GM18858 (cell line): ENCODE measurements at regions not wholly inside any gene's neighbourhood (a gene's known extent, or its start where the extent isn't known, plus 50 kb on each side); places are given as distances from the start of the nearest gene placed in this dataset.

Source experiments
- ATAC-seq: cut with Tn5 transposase; IDR thresholded peaks from one replicate; pipeline ENCODE4 v1.9.1; 2021; ENCODE audit not compliant: unreplicated experiment

GRCh38 chr3:182435860-182436259 is 357.4 kb upstream of the ATP11B start:
- no peak for ATAC-seq

GRCh38 chr3:182436547-182436946 is 356.8 kb upstream of the ATP11B start:
- ATAC-seq: no peak

DNA sequence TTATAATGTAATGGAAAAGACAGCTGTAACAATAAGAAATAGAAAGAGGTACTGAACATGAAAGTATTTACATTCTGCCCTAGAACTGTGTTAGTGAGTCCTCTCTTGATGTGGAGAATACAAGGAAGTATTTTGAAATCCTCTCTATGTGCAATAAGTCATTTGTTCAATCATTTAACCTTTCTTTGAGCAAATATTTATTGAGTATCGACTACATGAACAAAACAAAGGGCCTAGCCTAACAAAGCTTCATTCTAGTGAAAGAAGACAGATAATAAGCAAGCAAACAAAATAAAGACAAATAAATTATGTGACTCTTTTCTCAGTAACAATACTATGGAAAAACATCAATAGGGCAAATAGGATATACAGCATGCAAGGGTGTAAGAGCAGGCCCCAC is 354.9 kb upstream of the ATP11B start:
- ATAC-seq: no peak

DNA sequence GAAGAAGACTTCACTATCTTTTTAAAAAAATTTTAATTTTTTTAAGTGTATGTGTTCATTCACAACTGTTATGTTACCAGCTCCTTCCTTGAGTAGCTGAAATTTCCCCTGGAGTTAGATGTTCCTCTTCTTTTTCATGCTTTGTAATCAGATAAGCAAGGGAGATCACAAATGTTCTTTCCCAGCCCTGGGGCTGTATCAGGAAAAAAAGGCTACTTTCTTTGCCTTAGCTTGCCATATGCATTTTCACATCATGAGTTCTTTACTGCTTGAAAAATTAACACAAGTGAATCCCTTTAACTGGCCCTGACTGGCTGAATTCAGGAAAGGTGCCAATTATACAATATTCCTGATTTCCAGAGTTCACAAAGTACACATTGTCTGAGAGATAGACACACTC is 353.2 kb upstream of the ATP11B start:
- ATAC-seq: no peak

DNA sequence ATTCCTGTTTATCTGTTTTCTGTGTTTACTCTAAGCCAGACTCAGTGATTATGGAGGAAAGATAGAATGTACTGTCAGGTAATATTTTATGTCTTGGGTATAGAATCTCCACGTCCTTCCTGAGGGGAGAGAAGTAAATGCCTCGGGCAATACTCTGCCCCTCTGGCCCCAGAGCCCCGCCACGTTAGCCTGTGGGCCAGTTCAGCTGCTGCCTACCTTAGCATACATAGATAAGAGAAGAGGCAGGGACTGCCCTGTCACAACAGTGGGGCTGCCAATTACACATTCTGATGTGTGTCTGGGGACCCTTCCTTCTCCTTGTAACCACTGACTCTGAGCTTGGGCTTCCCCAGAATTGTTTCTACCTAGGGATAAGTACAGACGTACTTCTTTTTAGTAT is 347.7 kb upstream of the ATP11B start:
- ATAC-seq: no peak

DNA sequence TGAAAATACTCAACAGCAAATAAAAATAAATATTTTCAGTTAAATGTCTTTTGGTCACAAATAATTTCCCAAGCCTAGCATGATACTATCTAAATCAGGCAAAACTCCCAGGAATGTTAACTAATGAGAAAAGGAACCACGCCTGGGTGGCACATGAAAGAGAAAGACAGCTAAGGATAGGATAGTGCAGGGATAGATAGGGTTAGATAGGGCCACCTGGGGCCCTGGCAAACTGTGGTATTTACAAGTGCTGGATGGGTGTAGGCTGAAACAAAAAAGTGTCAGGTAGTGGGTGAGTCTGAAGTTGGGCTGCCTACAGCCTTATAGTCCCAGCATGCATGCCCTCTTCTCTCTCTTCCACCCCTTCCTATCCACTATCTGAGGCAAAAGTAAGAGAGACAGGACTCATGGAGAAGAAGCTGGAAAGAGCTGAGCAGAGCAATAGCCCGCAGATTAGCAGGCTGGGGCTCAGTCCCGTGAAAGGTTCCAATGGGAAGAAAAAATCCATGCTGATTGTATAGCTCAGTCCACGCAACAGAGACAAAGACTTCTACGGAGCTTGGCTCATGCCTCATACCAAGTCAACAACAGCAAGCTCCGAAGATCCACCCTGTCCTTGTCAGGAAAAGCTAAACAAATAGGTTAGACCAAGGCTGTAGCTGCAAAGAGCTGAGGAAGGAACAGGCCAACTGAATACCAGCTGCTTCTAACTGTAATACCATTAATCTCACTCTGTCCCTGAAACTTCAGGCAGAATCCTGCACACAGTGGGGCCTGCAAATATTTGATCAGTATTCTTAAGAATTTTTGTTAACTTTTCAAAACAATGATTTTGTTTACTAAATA is 342.1 kb upstream of the ATP11B start:
- ATAC-seq: no peak

DNA sequence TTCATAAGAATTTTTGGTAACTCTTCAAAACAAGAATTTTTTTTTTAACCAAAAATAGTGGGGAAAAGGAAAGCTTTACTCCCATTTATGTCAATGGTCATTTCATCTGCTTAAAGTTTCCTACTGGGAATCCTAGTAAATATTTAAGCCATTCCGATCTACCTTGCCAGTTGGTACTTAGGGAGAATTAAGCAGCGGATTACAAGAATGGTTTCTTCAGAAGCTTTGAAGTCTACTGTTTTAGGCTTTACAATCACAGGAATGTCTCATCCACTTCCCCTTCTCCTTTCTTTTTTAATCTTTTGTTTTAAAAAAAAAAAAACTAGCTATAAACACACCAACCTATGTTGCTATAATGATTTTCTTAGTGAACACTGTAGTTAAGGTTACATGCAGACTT is 341.4 kb upstream of the ATP11B start:
- ATAC-seq: no peak

DNA sequence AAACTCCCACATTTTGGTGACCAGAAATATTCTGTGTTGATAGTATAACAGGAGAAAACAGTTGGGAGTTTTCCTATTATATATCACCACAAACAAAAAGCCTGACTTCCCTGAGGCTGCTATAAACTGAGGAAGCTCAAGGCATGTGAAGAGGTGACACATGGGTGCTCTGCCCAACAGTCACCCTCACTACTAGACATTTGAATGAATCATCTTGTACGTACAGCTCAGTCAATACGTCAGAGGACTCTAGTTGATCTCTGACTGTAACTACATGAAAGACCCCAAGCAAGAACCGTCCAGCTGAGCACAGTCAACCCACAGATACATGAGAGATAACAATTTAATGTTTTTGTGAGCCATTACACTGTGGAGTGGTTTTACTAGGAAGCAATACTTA is 338.3 kb upstream of the ATP11B start:
- no peak for ATAC-seq

DNA sequence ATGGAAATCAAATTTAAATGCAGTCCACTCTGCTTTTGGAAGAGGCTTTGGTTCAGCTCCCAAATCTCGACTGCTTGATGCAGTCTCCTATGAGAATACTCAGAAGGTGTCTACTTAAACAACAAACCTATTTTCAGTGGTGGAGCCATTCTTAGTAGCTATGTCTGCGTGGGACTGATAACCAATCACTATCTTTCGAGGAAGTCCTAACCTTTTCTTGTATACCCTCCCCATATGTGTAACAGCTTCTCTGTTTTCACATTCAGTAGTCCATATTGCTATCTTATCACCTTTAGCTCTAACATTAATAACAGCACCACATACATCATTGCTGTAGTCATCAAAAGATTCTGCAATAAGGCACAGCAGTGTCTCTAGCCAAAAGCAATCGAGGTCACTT is 333.0 kb upstream of the ATP11B start:
- ATAC-seq: no peak

- no peak for ATAC-seq
Observed at GRCh38 chr3:182462152-182462551, 331.2 kb upstream of the ATP11B start.

DNA sequence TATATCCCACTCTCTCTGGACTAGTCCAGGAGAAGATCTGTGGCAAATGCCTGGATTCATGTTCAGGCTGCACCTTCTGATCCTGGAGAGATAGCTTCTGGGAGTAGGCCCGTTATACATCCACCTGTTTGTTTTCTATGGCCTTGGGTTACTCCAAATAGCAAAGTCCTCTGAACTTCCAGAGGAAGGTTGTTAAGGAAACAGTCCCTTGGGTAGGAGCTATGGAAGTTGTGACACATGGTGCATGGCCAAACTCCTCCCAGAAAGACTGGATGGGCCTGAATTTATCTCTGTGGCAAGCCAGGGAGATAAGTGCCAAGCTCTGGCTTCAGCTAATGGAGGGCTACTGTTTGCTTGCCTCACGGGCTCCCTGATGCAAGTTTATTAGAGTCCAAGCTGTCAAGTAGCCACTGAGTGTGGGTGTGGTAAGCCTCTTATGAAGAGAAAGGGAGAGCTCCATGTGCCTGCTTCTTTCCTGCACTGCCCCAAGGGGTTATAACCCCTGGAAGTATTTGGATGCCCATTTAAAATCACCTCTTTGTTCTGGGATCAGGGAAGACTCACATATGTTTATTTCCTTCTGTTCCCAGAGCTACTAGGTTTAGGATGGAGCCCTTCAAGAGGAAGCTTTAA is 328.7 kb upstream of the ATP11B start:
- ATAC-seq: no peak

DNA sequence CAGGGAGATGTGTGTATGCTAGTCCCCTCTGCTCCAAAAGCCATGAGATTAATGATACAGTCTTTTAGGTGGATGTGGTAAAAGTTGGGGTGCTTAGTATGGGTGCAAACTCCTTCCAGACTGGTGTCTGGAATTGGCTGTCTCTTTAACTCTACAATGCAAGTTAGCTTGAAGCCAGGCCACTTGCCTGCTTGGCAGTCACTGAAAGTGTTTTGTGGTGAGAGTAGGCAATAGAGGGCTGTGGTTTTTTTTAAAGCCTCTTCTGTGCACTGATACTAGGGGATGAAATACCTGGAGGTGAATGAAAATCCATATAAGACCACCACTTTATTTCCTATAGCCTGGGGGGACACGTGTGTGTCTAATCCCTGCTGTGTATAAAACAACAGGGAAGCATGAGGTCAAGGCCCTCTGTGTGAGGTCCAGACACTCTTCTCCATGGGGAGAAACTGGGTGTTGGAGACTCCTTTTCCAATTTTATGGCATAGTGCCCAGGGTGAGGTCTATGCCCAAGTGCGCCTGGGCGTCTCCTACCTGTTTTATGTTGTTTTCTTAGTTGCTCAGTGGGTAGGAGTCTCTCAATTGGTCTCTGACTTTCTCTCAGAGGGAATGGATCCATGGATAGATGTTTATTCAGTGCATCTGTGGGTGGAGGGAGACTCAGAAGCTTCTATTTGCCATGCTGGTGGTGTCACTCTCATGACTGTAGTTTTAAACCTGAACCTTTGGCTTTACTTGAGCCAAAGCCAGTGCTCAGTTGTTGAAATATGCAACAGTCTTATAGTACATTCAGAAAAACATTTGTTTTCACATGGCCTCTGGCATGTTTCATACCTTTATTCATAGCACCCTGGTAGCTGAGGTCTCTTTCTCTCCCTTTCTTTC is 327.8 kb upstream of the ATP11B start:
- ATAC-seq: no peak

- no peak for ATAC-seq
Observed at GRCh38 chr3:182469086-182469485, 324.2 kb upstream of the ATP11B start.

- ATAC-seq: no peak
Observed at GRCh38 chr3:182470187-182470586, 323.1 kb upstream of the ATP11B start.

- ATAC-seq: no peak
Observed at GRCh38 chr3:182473191-182473710, 320.1 kb upstream of the ATP11B start.

DNA sequence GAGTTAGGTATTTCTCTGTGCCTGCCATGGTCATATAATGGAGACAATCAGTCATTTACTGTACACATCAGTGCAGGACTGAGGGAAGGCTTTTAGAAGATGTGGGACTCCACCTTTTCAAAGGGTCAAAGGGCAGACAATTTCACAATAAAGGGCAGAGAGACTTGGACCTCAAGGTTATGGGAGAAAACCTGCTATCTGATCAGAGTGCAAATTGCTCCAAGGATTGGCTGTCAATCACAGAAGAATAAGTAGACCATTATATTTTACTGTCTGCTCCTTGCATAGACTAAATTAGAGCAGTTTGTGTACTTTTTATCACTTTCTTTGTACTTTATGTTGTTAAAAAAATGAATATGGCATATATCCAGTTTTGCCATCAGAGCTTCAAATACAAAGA is 314.9 kb upstream of the ATP11B start:
- ATAC-seq: no peak

DNA sequence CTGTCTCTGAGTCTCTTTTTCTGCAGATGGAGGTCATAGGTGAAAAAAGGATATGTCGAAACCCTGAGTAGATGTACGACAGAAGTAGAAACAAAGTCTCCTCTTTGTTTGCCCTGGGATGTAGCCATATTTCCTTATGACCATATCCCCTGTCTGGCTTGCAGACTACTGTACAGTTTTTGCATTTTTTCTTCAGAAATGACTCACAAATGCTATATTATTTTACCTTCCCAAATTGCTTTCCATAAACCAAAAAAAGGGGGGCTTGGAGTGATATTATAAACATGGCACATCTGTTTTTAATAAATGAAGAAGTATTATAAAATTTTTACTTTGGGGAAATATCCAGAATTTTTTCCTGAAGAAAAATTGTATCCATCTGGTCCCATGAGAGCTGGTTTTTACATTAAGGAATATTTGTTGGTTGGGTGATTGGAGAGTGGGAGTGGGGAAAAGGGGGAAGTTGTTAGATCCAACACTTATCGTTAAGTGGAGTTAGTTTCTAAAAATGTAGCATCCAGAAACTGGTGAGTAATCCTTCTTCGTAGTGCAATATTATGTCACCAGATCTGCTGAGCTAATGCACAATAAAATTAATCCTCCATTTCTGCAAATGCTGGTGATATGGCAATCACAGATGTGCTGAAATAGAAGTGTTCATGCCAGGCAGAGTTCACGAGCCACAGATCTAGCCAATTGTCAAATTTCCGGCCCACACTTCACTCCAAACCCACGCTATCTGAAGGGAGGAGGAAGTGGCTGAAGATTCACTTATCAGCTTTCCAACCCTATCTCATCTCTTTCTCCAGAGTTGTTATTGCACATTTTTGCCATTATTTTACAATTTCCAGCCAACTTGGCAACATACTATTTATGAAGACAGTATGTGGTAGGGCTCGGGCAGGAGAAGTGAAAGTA is 313.6 kb upstream of the ATP11B start:
- ATAC-seq: no peak

- ATAC-seq: no peak
Observed at GRCh38 chr3:182482705-182483104, 310.6 kb upstream of the ATP11B start.

GRCh38 chr3:182484682-182485081 is 308.6 kb upstream of the ATP11B start:
- no peak for ATAC-seq

GRCh38 chr3:182485301-182485700 is 308.0 kb upstream of the ATP11B start:
- ATAC-seq: no peak
